Tibial nerve (tissue), 4 donors: ENCODE measurements at regions not wholly inside any gene's neighbourhood (a gene's known extent, or its start where the extent isn't known, plus 50 kb on each side); places are given as distances from the start of the nearest gene placed in this dataset.

Source experiments
- DNase-seq, 2 donors: peaks; one replicate each; pipeline ENCODE4 v3.0.0-alpha.2; 2019; ENCODE audit warnings: low spot score in 2 of 2
- H3K27ac ChIP-seq, 4 donors: fragments of 200-600 bp; sonication (generic) in 3 of 4; one replicate each; pipeline ENCODE4 v1.5.1; 2017 to 2019; ENCODE audit warnings: mild to moderate bottlenecking in 1 of 4
- H3K27me3 ChIP-seq, 2 donors: fragments of 200-600 bp; sonication (generic) in 1 of 2; one replicate each; pipeline versions ENCODE4 v1.5.1 to v1.6.0; 2017 to 2019
- H3K36me3 ChIP-seq, 3 donors: fragments of 200-600 bp; sonication (generic); one replicate each; pipeline ENCODE4 v1.5.1; 2018 to 2019
- H3K4me1 ChIP-seq, 4 donors: fragments of 200-600 bp; sonication (generic) in 3 of 4; one replicate each; pipeline ENCODE4 v1.5.1; 2017 to 2019
- H3K4me3 ChIP-seq, 4 donors: fragments of 200-600 bp; sonication (generic) in 3 of 4; one replicate each; pipeline ENCODE4 v1.5.1; 2017 to 2019; ENCODE audit warnings: mild to moderate bottlenecking in 1 of 4, moderate library complexity in 1 of 4
- H3K9me3 ChIP-seq, 4 donors: fragments of 200-600 bp; sonication (generic) in 3 of 4; one replicate each; pipeline ENCODE4 v1.5.1; 2017 to 2019
- EP300 ChIP-seq, 2 donors: sonication (generic); formaldehyde crosslinking; IDR thresholded peaks; one replicate each; pipeline ENCODE4 v1.6.1; 2017; ENCODE audit warnings: antibody characterized with exemption in 2 of 2, mild to moderate bottlenecking in 1 of 2
- POLR2A ChIP-seq, 2 donors: fragments of 450-650 bp; IDR thresholded peaks; one replicate each; pipeline ENCODE4 v1.6.1; 2017; ENCODE audit warnings: antibody characterized with exemption in 2 of 2, mild to moderate bottlenecking in 2 of 2, moderate library complexity in 2 of 2
- WGBS, 2 donors: methylation state at CpG; one replicate each; pipeline ENCODE4 v1.1.5; 2018; 5-methylcytosine and 5-hydroxymethylcytosine counted together
- TF ChIP-seq, protein P1 (sequence below), 5 experiments: fragments of 200-600 bp in 3 of 5; fragments of 450-650 bp in 2 of 5; sonication (generic) in 3 of 5; IDR thresholded peaks; one replicate each; pipeline ENCODE4 v1.5.1; 2016 to 2019; ENCODE audit warnings: antibody characterized with exemption in 5 of 5, mild to moderate bottlenecking in 3 of 5, moderate library complexity in 2 of 5

- H3K4me1 ChIP-seq = no peaks in the 10 kb centered on the region
- no peak overlapping the region for H3K4me3 ChIP-seq
- 44 to 61% methylated on average over 20 of the region's 20 CpGs for WGBS, 2 donors
Measured at GRCh38 chr1:25106976-25107642, 125.2 kb downstream of the SYF2 start.

GRCh38 chr1:25106352-25106751, 126.0 kb downstream of the SYF2 start:
- Histone ChIP-seq H3K4me3 (no peak overlapping the region), H3K9me3 (peaks cover 0 to 11% (median 2%) of the 10 kb centered on the region in 4 donors), H3K36me3 (no peaks in the 10 kb centered on the region), H3K27me3 (peaks cover 0 to 11% of the 10 kb centered on the region in 2 donors), H3K27ac (no peak overlapping the region), H3K4me1 (no peaks in the 10 kb centered on the region)
- WGBS, 2 donors = 64 to 69% methylated on average over 5 of the region's 5 CpGs
- TF ChIP-seq, protein P1, sequence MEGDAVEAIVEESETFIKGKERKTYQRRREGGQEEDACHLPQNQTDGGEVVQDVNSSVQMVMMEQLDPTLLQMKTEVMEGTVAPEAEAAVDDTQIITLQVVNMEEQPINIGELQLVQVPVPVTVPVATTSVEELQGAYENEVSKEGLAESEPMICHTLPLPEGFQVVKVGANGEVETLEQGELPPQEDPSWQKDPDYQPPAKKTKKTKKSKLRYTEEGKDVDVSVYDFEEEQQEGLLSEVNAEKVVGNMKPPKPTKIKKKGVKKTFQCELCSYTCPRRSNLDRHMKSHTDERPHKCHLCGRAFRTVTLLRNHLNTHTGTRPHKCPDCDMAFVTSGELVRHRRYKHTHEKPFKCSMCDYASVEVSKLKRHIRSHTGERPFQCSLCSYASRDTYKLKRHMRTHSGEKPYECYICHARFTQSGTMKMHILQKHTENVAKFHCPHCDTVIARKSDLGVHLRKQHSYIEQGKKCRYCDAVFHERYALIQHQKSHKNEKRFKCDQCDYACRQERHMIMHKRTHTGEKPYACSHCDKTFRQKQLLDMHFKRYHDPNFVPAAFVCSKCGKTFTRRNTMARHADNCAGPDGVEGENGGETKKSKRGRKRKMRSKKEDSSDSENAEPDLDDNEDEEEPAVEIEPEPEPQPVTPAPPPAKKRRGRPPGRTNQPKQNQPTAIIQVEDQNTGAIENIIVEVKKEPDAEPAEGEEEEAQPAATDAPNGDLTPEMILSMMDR (IDR thresholded peaks at IDR 0.05) = no peak
- TF ChIP-seq EP300 (IDR thresholded peaks at IDR 0.05) (no peak), POLR2A (IDR thresholded peaks at IDR 0.05) (no peak)
- no peak for DNase-seq

More at GRCh38 chr1:25106976-25107642, 125.2 kb downstream of the SYF2 start:
- Histone ChIP-seq H3K9me3 (peaks cover 0 to 11% (median 2%) of the 10 kb centered on the region in 4 donors), H3K27me3 (peaks cover 0 to 11% of the 10 kb centered on the region in 2 donors), H3K27ac (no peak overlapping the region), H3K36me3 (no peaks in the 10 kb centered on the region)
- TF ChIP-seq, protein P1 (IDR thresholded peaks at IDR 0.05) = no peak
- TF ChIP-seq POLR2A (IDR thresholded peaks at IDR 0.05) (no peak), EP300 (IDR thresholded peaks at IDR 0.05) (no peak)
- DNase-seq = no peak

DNA sequence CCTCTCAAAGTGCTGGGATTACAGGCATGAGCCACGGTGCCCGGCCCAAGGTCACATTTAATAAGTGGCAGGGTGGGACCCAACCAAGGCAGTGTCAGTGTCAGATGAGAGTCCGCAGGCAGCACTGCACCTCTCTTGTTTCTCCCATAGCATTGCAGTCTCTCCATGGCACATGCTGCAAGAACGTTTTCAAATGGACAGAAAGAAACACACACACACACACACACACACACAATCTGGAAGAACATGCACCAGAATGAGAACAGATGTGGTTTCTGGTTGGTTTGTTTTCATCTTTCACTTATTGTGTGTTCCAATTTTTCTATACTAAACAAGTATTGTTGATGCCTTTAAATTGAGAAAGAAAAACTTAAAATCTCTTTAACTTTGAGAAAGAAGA, 126.5 kb downstream of the SYF2 start:
- WGBS, 2 donors = 53 to 70% methylated on average over 4 of the region's 4 CpGs
- peaks cover 0 to 11% of the 10 kb centered on the region in 2 donors for H3K27me3 ChIP-seq
- TF ChIP-seq POLR2A (IDR thresholded peaks at IDR 0.05) (no peak), EP300 (IDR thresholded peaks at IDR 0.05) (no peak)
- TF ChIP-seq, protein P1 (IDR thresholded peaks at IDR 0.05) = no peak
- no peak for DNase-seq
- H3K36me3 ChIP-seq = no peaks in the 10 kb centered on the region
- H3K4me1 ChIP-seq = no peaks in the 10 kb centered on the region
- H3K4me3 ChIP-seq = no peak overlapping the region
- no peak overlapping the region for H3K27ac ChIP-seq
- H3K9me3 ChIP-seq = peaks cover 0 to 11% (median 2%) of the 10 kb centered on the region in 4 donors

- Histone ChIP-seq H3K27me3 (peaks cover 0 to 11% of the 10 kb centered on the region in 2 donors), H3K27ac (no peak overlapping the region), H3K36me3 (no peaks in the 10 kb centered on the region), H3K4me1 (no peaks in the 10 kb centered on the region), H3K4me3 (no peak overlapping the region), H3K9me3 (peaks cover 0 to 11% (median 2%) of the 10 kb centered on the region in 4 donors)
- TF ChIP-seq EP300 (IDR thresholded peaks at IDR 0.05) (no peak), POLR2A (IDR thresholded peaks at IDR 0.05) (no peak)
- TF ChIP-seq, protein P1 (IDR thresholded peaks at IDR 0.05) = no peak
- DNase-seq = no peak
- WGBS, 2 donors = 53 to 78% methylated on average over 1 of the region's 1 CpG
Measured at GRCh38 chr1:25104932-25105561, 127.3 kb downstream of the SYF2 start.

- WGBS, 2 donors = 49 to 65% methylated on average over 7 to 8 of the region's 10 CpGs
- Histone ChIP-seq H3K27me3 (peaks cover 0 to 11% of the 10 kb centered on the region in 2 donors), H3K4me1 (no peaks in the 10 kb centered on the region), H3K36me3 (no peaks in the 10 kb centered on the region), H3K27ac (no peak overlapping the region), H3K4me3 (no peak overlapping the region), H3K9me3 (no peaks in the 10 kb centered on the region)
- TF ChIP-seq EP300 (IDR thresholded peaks at IDR 0.05) (no peak), POLR2A (IDR thresholded peaks at IDR 0.05) (no peak)
- TF ChIP-seq, protein P1 (IDR thresholded peaks at IDR 0.05) = no peak
- no peak for DNase-seq
Measured at GRCh38 chr1:25103164-25103795, 129.0 kb downstream of the SYF2 start.
